ENCODE measurements at regions not wholly inside any gene's neighbourhood (a gene's known extent, or its start where the extent isn't known, plus 50 kb on each side); places are given as distances from the start of the nearest gene placed in this dataset.

- Histone ChIP-seq H3K27ac (ENCODE audit: low read depth, low read length) (no peak overlapping the region), H3K4me1 (ENCODE audit: insufficient read depth, low read length) (no peaks in the 10 kb centered on the region), H3K9me3 (ENCODE audit: insufficient read depth, low read depth, low read length) (no peaks in the 10 kb centered on the region), H3K4me3 (ENCODE audit: low read length) (no peak overlapping the region), H3K27me3 (ENCODE audit: insufficient read depth, low read length) (no peaks in the 10 kb centered on the region), H3K9ac (ENCODE audit: low read depth, low read length) (no peak overlapping the region), H3K36me3 (ENCODE audit: insufficient read depth, low read length) (no peaks in the 10 kb centered on the region)
- WGBS = no CpG with 5 or more reads among the region's 2 CpGs
Measured at GRCh38 chr13:57988276-57988675, 356.7 kb downstream of the PCDH17 start.

- Histone ChIP-seq H3K27me3 (ENCODE audit: insufficient read depth, low read length) (no peaks in the 10 kb centered on the region), H3K4me3 (ENCODE audit: low read length) (no peak overlapping the region), H3K36me3 (ENCODE audit: insufficient read depth, low read length) (no peaks in the 10 kb centered on the region), H3K27ac (ENCODE audit: low read depth, low read length) (no peak overlapping the region), H3K9ac (ENCODE audit: low read depth, low read length) (no peak overlapping the region), H3K9me3 (ENCODE audit: insufficient read depth, low read depth, low read length) (no peaks in the 10 kb centered on the region), H3K4me1 (ENCODE audit: insufficient read depth, low read length) (no peaks in the 10 kb centered on the region)
- 90% methylated on average over 4 of the region's 5 CpGs for WGBS
Measured at GRCh38 chr13:57991041-57991440, 359.5 kb downstream of the PCDH17 start.

GRCh38 chr13:57992416-57992815, 360.9 kb downstream of the PCDH17 start:
- H3K27me3 ChIP-seq (ENCODE audit: insufficient read depth, low read length) = no peaks in the 10 kb centered on the region
- H3K4me1 ChIP-seq (ENCODE audit: insufficient read depth, low read length) = no peaks in the 10 kb centered on the region
- no peaks in the 10 kb centered on the region for H3K9me3 ChIP-seq (ENCODE audit: insufficient read depth, low read depth, low read length)
- no peaks in the 10 kb centered on the region for H3K36me3 ChIP-seq (ENCODE audit: insufficient read depth, low read length)
- no peak overlapping the region for H3K9ac ChIP-seq (ENCODE audit: low read depth, low read length)
- H3K27ac ChIP-seq (ENCODE audit: low read depth, low read length) = no peak overlapping the region
- WGBS = no CpG with 5 or more reads among the region's 1 CpG
- H3K4me3 ChIP-seq (ENCODE audit: low read length) = no peak overlapping the region

- H3K4me3 ChIP-seq (ENCODE audit: low read length) = no peak overlapping the region
- 100% methylated on average over 1 of the region's 1 CpG for WGBS
Measured at GRCh38 chr13:57996717-57997116, 365.2 kb downstream of the PCDH17 start.

GRCh38 chr13:58004751-58005150, 373.2 kb downstream of the PCDH17 start:
- H3K36me3 ChIP-seq (ENCODE audit: insufficient read depth, low read length) = no peaks in the 10 kb centered on the region
- H3K9me3 ChIP-seq (ENCODE audit: insufficient read depth, low read depth, low read length) = no peaks in the 10 kb centered on the region
- H3K9ac ChIP-seq (ENCODE audit: low read depth, low read length) = no peak overlapping the region
- H3K27ac ChIP-seq (ENCODE audit: low read depth, low read length) = no peak overlapping the region
- no peak overlapping the region for H3K4me3 ChIP-seq (ENCODE audit: low read length)
- H3K27me3 ChIP-seq (ENCODE audit: insufficient read depth, low read length) = no peaks in the 10 kb centered on the region
- no peaks in the 10 kb centered on the region for H3K4me1 ChIP-seq (ENCODE audit: insufficient read depth, low read length)
- WGBS = 88% methylated on average over 1 of the region's 4 CpGs

More at GRCh38 chr13:57996717-57997116, 365.2 kb downstream of the PCDH17 start:
- Histone ChIP-seq H3K9me3 (ENCODE audit: insufficient read depth, low read depth, low read length) (no peaks in the 10 kb centered on the region), H3K4me1 (ENCODE audit: insufficient read depth, low read length) (no peaks in the 10 kb centered on the region), H3K9ac (ENCODE audit: low read depth, low read length) (no peak overlapping the region), H3K27ac (ENCODE audit: low read depth, low read length) (no peak overlapping the region), H3K36me3 (ENCODE audit: insufficient read depth, low read length) (no peaks in the 10 kb centered on the region), H3K27me3 (ENCODE audit: insufficient read depth, low read length) (no peaks in the 10 kb centered on the region)

GRCh38 chr13:58018020-58018419, 386.5 kb downstream of the PCDH17 start:
- H3K27me3 ChIP-seq (ENCODE audit: insufficient read depth, low read length) = no peaks in the 10 kb centered on the region
- H3K9ac ChIP-seq (ENCODE audit: low read depth, low read length) = no peak overlapping the region
- WGBS = 96% methylated on average over 4 of the region's 4 CpGs
- H3K4me3 ChIP-seq (ENCODE audit: low read length) = no peak overlapping the region
- no peak overlapping the region for H3K27ac ChIP-seq (ENCODE audit: low read depth, low read length)
- H3K36me3 ChIP-seq (ENCODE audit: insufficient read depth, low read length) = no peaks in the 10 kb centered on the region
- no peaks in the 10 kb centered on the region for H3K9me3 ChIP-seq (ENCODE audit: insufficient read depth, low read depth, low read length)
- no peaks in the 10 kb centered on the region for H3K4me1 ChIP-seq (ENCODE audit: insufficient read depth, low read length)

GRCh38 chr13:58018865-58019264, 387.3 kb downstream of the PCDH17 start:
- H3K27ac ChIP-seq (ENCODE audit: low read depth, low read length) = no peak overlapping the region
- H3K4me1 ChIP-seq (ENCODE audit: insufficient read depth, low read length) = no peaks in the 10 kb centered on the region
- H3K9me3 ChIP-seq (ENCODE audit: insufficient read depth, low read depth, low read length) = no peaks in the 10 kb centered on the region
- no peaks in the 10 kb centered on the region for H3K27me3 ChIP-seq (ENCODE audit: insufficient read depth, low read length)
- no peak overlapping the region for H3K9ac ChIP-seq (ENCODE audit: low read depth, low read length)
- no CpG with 5 or more reads among the region's 1 CpG for WGBS
- no peaks in the 10 kb centered on the region for H3K36me3 ChIP-seq (ENCODE audit: insufficient read depth, low read length)
- no peak overlapping the region for H3K4me3 ChIP-seq (ENCODE audit: low read length)

- H3K9ac ChIP-seq (ENCODE audit: low read depth, low read length) = no peak overlapping the region
- H3K9me3 ChIP-seq (ENCODE audit: insufficient read depth, low read depth, low read length) = no peaks in the 10 kb centered on the region
- no peaks in the 10 kb centered on the region for H3K36me3 ChIP-seq (ENCODE audit: insufficient read depth, low read length)
- H3K4me1 ChIP-seq (ENCODE audit: insufficient read depth, low read length) = no peaks in the 10 kb centered on the region; the same call in 1 of the 2 replicates
- WGBS = 98% methylated on average over 3 of the region's 7 CpGs
- H3K27me3 ChIP-seq (ENCODE audit: insufficient read depth, low read length) = no peaks in the 10 kb centered on the region
- H3K27ac ChIP-seq (ENCODE audit: low read depth, low read length) = no peak overlapping the region
- no peak overlapping the region for H3K4me3 ChIP-seq (ENCODE audit: low read length)
Measured at GRCh38 chr13:58024103-58024502, 392.6 kb downstream of the PCDH17 start.

- H3K4me3 ChIP-seq (ENCODE audit: low read length) = no peak overlapping the region
- WGBS = no CpG with 5 or more reads among the region's 1 CpG
- H3K36me3 ChIP-seq (ENCODE audit: insufficient read depth, low read length) = no peaks in the 10 kb centered on the region
Measured at GRCh38 chr13:58025821-58026220, 394.3 kb downstream of the PCDH17 start.

GRCh38 chr13:58032676-58033460, 401.3 kb downstream of the PCDH17 start:
- no peak overlapping the region for H3K9ac ChIP-seq (ENCODE audit: low read depth, low read length)
- no peaks in the 10 kb centered on the region for H3K9me3 ChIP-seq (ENCODE audit: insufficient read depth, low read depth, low read length)
- H3K4me1 ChIP-seq (ENCODE audit: insufficient read depth, low read length) = no peaks in the 10 kb centered on the region
- H3K36me3 ChIP-seq (ENCODE audit: insufficient read depth, low read length) = no peaks in the 10 kb centered on the region
- 92% methylated on average over 2 of the region's 2 CpGs for WGBS
- no peak overlapping the region for H3K27ac ChIP-seq (ENCODE audit: low read depth, low read length)
- H3K27me3 ChIP-seq (ENCODE audit: insufficient read depth, low read length) = no peaks in the 10 kb centered on the region
- H3K4me3 ChIP-seq (ENCODE audit: low read length) = no peak overlapping the region

More at GRCh38 chr13:58025821-58026220, 394.3 kb downstream of the PCDH17 start:
- Histone ChIP-seq H3K9ac (ENCODE audit: low read depth, low read length) (no peak overlapping the region), H3K9me3 (ENCODE audit: insufficient read depth, low read depth, low read length) (no peaks in the 10 kb centered on the region), H3K27me3 (ENCODE audit: insufficient read depth, low read length) (no peaks in the 10 kb centered on the region), H3K4me1 (ENCODE audit: insufficient read depth, low read length) (no peaks in the 10 kb centered on the region; the same call in 1 of the 2 replicates), H3K27ac (ENCODE audit: low read depth, low read length) (no peak overlapping the region)

- no peak overlapping the region for H3K27ac ChIP-seq (ENCODE audit: low read depth, low read length)
- WGBS = 100% methylated on average over 1 of the region's 2 CpGs
- H3K4me1 ChIP-seq (ENCODE audit: insufficient read depth, low read length) = no peaks in the 10 kb centered on the region; the same call in 1 of the 2 replicates
- no peak overlapping the region for H3K4me3 ChIP-seq (ENCODE audit: low read length)
- no peaks in the 10 kb centered on the region for H3K27me3 ChIP-seq (ENCODE audit: insufficient read depth, low read length)
- H3K9me3 ChIP-seq (ENCODE audit: insufficient read depth, low read depth, low read length) = no peaks in the 10 kb centered on the region
- no peaks in the 10 kb centered on the region for H3K36me3 ChIP-seq (ENCODE audit: insufficient read depth, low read length)
- no peak overlapping the region for H3K9ac ChIP-seq (ENCODE audit: low read depth, low read length)
Measured at GRCh38 chr13:58043971-58044370, 412.4 kb downstream of the PCDH17 start.
